ENCODE measurements at regions not wholly inside any gene's neighbourhood (a gene's known extent, or its start where the extent isn't known, plus 50 kb on each side); places are given as distances from the start of the nearest gene placed in this dataset.

GRCh38 chr6:114595186-114595585 is 252.4 kb upstream of the HS3ST5 start:
- DNase-seq = no peak

GRCh38 chr6:114592506-114592905 is 249.7 kb upstream of the HS3ST5 start:
- no peak for DNase-seq

DNA sequence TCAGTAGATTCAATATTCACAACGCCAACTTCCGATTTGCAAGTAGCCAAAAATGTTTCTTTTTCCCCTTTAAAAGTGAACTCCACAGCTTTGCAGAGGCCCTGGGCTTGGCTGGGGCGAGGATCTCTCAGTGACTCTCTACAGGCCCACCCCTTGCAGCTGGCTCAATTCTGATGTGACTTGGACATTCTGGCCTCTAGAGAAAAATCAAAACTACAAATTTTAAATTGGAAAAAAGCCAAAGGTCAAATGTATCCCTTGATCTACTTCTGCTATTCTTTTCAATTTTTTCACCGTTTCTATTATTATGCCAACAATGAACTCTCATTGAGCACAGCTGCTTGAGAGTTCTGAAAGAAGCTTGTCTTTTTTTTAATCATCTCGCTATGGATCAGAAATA is 245.9 kb upstream of the HS3ST5 start:
- DNase-seq = no peak

DNA sequence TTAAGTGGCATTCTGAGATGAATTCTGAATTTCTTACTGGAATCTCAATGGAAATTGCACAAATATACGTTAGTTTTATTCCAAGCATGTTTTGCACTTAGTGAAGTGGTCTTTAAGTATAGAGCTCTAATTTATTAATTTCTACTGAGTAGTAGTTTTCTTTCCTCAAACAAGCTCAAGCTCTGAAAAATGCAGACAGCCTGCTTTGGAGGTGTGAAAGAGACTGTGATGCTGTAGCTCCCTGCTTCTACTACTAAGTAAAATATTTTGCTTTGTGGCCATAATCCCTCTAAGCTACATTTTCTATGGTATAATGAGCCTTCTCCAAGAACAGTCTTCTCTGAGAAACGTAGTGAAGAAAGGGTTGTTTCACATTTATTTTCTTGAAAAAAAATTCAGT is 243.5 kb upstream of the HS3ST5 start:
- DNase-seq = no peak

GRCh38 chr6:114581293-114581692 is 238.5 kb upstream of the HS3ST5 start:
- DNase-seq = no peak

GRCh38 chr6:114580882-114581281 is 238.1 kb upstream of the HS3ST5 start:
- DNase-seq = no peak

DNA sequence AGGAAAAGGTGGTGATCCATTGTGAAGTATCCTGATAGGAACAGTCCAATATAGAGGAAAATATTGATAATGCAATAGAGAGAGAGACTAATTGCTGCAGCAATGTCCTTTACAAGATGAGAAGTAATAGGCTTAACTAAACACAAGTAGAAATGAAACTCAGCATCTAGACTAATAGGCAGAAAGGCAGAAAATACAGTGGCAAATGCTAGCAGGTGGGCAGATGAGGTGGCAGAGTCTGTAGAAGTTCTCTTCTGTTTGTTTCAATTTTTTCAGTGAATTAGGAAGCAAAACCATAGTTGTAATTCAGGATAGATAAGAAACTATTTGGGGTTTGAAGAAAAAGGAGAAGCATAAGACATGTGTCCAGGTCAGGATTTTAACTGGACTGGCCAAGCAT is 236.7 kb upstream of the HS3ST5 start:
- DNase-seq = no peak

DNA sequence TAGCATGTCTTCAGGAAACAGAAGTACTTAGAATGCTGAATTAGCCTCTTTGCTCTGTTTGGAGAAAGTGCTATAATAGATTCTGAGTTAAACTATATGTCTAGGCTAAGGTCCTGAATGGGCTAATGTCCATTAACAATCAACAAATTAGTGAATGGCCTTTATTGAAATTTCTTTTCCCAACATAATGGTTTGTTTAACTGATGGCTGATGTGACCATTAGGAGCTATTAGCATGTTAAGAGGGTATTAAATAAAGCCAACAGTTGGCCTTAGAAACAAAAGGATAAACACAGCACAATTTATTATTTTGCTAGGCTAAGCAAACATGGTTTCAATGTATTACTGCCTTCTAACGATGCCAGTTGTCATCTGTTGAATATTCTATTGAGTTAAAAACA is 234.3 kb upstream of the HS3ST5 start:
- DNase-seq = no peak

GRCh38 chr6:114576330-114576729 is 233.5 kb upstream of the HS3ST5 start:
- DNase-seq = no peak

GRCh38 chr6:114569669-114570068 is 226.8 kb upstream of the HS3ST5 start:
- DNase-seq = no peak

DNA sequence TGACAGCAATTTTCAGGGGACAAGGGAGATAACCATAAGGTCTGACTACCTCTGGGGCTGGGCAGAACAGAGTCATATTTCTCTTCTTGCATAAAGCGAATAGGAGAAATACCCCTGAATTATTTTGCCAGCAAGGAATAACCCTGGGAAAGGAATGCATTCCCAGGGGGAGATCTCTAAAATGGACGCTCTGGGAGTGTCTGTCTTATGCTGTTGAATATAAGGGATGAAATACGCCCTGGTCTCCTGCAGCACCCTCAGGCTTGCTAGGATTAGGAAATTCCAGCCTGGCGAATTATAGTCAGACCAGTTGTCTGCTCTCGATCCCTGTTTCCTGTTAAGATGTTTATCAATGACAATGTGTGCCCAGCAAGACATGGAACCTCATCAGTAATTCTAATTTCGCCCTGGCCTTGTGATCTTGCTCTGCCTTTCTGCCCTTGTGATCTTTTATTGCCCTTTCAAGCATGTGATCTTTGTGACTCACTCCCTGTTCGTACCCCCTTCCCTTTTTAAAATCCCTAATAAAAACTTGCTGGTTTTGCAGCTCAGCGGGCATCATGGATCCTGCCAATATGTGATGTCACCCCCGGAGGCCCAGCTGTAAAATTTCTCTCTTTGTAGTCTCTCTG is 221.6 kb upstream of the HS3ST5 start:
- DNase-seq = no peak

GRCh38 chr6:114559419-114559818 is 216.6 kb upstream of the HS3ST5 start:
- no peak for DNase-seq

DNA sequence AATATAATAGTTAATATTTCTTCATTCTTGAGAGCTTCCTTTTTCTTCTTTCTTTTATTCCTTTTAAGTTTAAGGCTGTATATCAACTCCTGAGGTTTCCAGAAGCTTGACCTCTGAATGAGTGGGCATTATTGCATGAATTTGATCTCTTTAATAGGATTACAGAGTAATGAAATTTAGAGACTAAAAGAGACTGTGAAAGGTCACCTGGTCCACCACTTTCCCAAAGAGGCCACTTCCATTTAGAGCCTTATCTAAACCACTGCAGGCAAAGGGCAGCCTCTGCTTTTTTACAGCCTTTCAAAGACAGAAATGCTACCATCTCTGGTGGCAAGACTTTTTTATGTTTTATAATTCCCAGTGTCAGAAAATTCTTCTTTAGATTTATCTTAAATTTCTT is 215.3 kb upstream of the HS3ST5 start:
- no peak for DNase-seq

DNA sequence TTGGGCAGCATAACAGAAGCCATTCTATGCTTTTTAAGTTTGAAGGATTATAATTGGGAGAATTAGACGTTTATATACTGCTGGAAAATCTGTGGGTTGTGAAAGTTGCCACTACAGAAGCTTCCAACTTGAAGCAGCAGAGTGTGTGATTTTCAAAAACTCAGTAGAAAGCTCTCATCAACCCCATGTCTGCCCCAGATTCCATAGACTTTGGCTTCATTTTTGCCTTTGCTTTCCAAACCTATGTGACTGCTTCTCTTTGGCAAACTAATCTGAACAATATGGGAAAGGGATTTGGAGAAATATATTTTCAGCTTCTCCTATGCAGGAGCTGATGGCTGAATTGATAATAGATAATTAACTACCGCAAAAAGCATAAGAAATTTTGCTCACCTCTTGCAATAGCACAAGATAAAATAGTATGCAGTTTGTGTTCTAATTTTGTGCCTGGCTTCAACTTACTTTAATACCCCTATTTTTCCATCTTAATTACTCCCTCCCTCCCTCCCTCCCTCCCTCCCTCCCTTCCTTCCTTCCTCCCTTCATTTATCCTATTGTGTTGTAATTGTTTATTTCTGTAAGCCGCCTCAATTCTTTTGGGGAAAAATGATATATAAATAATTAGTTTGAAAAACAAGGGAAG is 214.1 kb upstream of the HS3ST5 start:
- no peak for DNase-seq

DNA sequence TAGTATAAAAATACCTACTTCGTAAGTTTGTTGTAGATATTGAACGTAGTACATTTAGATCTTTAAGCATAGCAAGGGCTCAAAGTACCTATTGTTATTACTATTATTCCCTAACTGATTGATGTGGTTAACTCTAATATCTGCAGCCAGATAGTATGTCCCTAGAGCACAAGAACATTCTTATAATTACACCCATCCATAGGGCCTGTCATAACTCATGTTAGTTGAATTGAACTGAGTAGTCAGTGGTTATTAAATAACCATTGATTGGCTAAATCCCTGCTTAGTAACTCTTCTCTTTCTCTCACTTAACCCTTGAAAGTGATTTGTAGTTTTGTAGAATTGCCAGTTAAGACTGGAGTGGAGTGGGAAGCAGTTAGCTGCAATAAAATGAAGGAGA is 207.5 kb upstream of the HS3ST5 start:
- no peak for DNase-seq

- DNase-seq = no peak
Measured at GRCh38 chr6:114543696-114544095, 200.9 kb upstream of the HS3ST5 start.

DNA sequence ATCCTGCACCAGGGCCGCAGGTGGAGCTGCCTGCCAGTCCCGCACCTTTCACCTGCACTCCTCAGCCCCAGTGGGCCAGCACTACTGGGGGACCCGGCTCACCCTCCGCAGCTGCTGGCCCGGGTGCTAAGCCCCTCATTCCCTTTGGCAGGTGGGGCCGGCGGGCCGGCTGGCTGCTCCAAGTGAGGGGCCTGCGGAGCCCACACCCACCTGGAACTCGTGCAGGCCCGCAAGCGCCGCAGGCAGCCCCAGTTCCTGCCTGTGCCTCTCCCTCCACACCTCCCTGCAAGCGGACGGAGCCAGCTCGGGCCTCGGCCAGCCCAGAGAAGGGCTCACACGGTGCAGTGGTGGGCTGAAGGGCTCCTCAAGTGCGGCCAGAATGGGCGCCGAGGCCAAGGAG is 199.0 kb upstream of the HS3ST5 start:
- DNase-seq = no peak

- DNase-seq = no peak
Measured at GRCh38 chr6:114537977-114538376, 195.2 kb upstream of the HS3ST5 start.

GRCh38 chr6:114534813-114535212 is 192.0 kb upstream of the HS3ST5 start:
- DNase-seq = no peak

- no peak for DNase-seq
Measured at GRCh38 chr6:114524081-114524480, 181.3 kb upstream of the HS3ST5 start.

GRCh38 chr6:114523508-114523907 is 180.7 kb upstream of the HS3ST5 start:
- DNase-seq = no peak

DNA sequence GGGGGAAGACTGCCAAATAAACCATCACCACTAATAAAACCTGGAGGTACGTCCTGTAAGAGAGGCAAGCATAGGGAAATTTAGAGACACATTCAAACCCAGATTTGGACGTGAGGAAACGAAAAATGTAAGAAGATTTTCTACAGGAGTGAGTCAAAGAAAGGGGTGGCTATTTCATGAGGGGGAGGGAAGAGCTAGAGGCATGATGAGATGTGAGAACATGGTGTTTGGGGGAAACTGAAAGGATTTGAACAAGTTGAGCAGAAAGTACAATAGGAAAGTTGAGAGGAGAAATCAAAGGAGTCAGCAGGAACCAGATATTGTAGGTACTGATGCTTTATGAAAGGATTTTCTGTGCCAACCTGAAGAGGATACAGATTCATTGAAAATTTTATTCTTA is 179.1 kb upstream of the HS3ST5 start:
- DNase-seq = no peak

- no peak for DNase-seq
Measured at GRCh38 chr6:114520976-114521375, 178.2 kb upstream of the HS3ST5 start.

GRCh38 chr6:114514170-114514569 is 171.3 kb upstream of the HS3ST5 start:
- DNase-seq = no peak

GRCh38 chr6:114471450-114471849 is 128.6 kb upstream of the HS3ST5 start:
- no peak for DNase-seq
